MG63 (cell line): ENCODE measurements at regions not wholly inside any gene's neighbourhood (a gene's known extent, or its start where the extent isn't known, plus 50 kb on each side); places are given as distances from the start of the nearest gene placed in this dataset.
"Not testable (repeated sequence)": the region's sequence is repeated elsewhere in the genome, so short reads cannot be mapped to it uniquely, and the experiment has no call there.

Experiments used
- DNase-seq: peaks from one replicate; pipeline ENCODE4 v3.0.0-alpha.2; 2020
- H3K27me3 ChIP-seq: fragments of 250-450 bp; sonication (Bioruptor Pico); 2 replicates; pipeline ENCODE4 v1.5.1; 2020; ENCODE audit warnings: mild to moderate bottlenecking, moderate library complexity
- H3K36me3 ChIP-seq: fragments of 250-450 bp; sonication (Bioruptor Pico); 2 replicates; pipeline ENCODE4 v1.5.1; 2020; ENCODE audit warnings: mild to moderate bottlenecking, moderate library complexity
- H3K4me3 ChIP-seq: fragments of 250-450 bp; sonication (Bioruptor Pico); 2 replicates; pipeline ENCODE4 v1.5.1; 2020; ENCODE audit warnings: mild to moderate bottlenecking, moderate library complexity
- H3K9me3 ChIP-seq: fragments of 250-450 bp; sonication (Bioruptor Pico); 2 replicates; pipeline ENCODE4 v1.5.1; 2020; ENCODE audit warnings: mild to moderate bottlenecking, moderate library complexity

DNA sequence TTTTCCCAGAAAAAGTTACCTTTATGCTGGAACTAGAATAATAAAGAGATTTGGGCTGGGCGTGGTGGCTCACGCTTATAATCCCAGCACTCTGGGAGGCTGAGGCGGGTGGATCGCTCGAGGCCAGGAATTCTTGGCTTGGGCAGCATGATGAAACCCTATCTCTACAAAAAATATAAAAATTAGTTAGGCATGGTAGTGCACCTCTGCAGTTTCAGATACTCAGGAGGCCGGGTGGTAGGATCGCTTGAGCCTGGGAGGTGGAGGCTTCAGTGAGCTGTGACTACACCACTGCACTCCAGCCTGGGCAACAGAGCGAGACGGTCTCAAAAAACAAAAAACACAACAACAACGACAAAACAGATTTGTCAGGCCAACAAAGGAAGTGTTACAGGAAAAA lies 119.3 kb upstream of the OR9Q1 start:
- Histone ChIP-seq H3K9me3 (no peaks in the 10 kb centered on the region; the same call in 1 of the 2 replicates), H3K36me3 (no peaks in the 10 kb centered on the region), H3K4me3 (peak overlapping the region; percentile 39), H3K27me3 (no peaks in the 10 kb centered on the region)
- DNase-seq = peak; percentile 28

DNA sequence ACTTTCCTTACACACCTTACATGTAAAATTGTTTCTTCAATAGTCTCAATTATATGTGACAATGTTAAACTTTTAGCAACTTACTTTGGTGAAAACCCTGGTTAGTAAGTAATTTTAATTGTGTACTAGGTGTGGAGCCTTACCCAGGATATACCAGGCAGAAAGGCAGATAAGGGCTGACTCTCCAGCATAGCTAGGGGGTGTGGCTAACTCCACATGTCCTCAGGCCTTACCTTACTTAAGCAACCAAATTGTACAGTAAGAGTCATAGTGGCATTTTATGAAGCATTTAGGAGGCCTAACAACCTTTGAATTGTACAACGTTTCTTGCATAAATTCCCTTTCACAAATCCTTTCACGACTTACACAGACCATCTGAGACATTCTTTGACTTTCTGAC lies 118.2 kb upstream of the OR9Q1 start:
- no peak for DNase-seq
- Histone ChIP-seq H3K9me3 (no peaks in the 10 kb centered on the region; the same call in 1 of the 2 replicates), H3K4me3 (no peak overlapping the region), H3K36me3 (no peaks in the 10 kb centered on the region), H3K27me3 (no peaks in the 10 kb centered on the region)

GRCh38 chr11:57908399-57908798 lies 115.3 kb upstream of the OR9Q1 start:
- not testable (repeated sequence) for DNase-seq, H3K27me3 ChIP-seq, H3K4me3 ChIP-seq, H3K36me3 ChIP-seq, H3K9me3 ChIP-seq

DNA sequence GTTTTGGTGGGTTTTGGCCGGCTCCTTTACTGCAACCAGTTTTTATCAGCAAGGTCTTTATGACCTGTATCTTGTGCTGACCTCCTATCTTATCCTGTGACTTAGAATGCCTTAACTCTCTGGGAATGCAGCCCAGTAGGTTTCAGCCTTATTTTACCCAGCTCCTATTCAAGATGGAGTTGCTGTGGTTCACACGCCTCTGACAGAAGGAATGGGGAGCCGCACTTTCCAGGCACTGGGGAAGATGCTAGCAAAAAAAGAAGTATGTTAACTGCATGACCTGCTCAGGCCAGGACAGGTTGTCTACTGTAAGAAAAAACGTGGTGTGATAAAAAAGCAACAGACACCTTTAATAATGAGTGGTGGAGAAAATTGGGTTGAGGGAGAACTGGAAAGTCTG lies 112.2 kb upstream of the OR9Q1 start:
- H3K27me3 ChIP-seq, H3K36me3 ChIP-seq, H3K9me3 ChIP-seq, H3K4me3 ChIP-seq, DNase-seq: not testable (repeated sequence)

GRCh38 chr11:57913715-57914704 lies 109.7 kb upstream of the OR9Q1 start:
- no peaks in the 10 kb centered on the region for H3K9me3 ChIP-seq
- no peaks in the 10 kb centered on the region for H3K36me3 ChIP-seq
- DNase-seq = no peak

DNA sequence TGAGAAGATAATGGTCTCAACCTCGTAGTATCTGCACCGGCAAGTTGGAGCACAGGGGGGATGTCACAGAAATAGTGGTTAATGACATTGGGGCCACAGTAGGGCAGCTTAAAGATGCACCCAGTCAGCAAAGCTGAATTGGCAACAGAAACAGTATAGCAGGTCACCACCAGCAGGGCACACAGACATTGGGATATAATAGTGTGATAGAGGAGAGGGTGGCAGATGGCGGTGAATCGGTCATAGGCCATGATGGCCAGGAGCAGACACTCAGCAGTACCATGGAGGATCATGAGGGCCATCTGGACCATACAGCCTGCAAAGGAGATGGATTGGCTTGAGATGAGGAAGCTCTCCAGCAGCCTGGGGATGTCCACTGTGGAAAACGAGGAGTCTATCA lies 106.0 kb upstream of the OR9Q1 start:
- H3K36me3 ChIP-seq = no peaks in the 10 kb centered on the region
- no peak overlapping the region for H3K4me3 ChIP-seq
- H3K9me3 ChIP-seq = no peaks in the 10 kb centered on the region
- no peak for DNase-seq
- no peaks in the 10 kb centered on the region for H3K27me3 ChIP-seq

More at GRCh38 chr11:57913715-57914704, 109.7 kb upstream of the OR9Q1 start:
- Histone ChIP-seq H3K27me3 (no peaks in the 10 kb centered on the region), H3K4me3 (no peak overlapping the region)

DNA sequence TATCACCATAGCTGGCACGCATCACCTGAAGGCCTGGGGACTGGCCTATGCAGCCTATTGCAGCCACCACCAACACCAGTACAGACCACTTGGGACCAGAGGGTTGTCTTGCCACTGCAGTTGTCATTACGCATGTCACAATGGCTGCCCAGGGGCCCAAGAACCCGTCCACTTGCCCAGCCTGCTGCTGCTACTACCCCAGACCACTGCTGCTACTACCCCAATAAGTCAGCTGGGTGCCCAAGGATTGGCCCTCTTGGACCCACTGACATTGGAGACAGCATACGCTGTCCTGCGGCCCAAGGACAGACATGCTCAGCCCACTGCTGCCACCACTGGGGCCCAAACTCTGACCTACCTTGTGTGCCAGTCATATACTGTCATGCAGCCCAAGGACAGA lies 102.7 kb upstream of the OR9Q1 start:
- Histone ChIP-seq H3K4me3 (no peak overlapping the region), H3K36me3 (no peaks in the 10 kb centered on the region), H3K27me3 (no peaks in the 10 kb centered on the region), H3K9me3 (no peaks in the 10 kb centered on the region)
- DNase-seq = no peak

- DNase-seq = no peak
- Histone ChIP-seq H3K27me3 (0 out of 2 replicates have a peak, but pooled peaks cover 2% of the 10 kb centered on the region), H3K4me3 (no peak overlapping the region), H3K9me3 (no peaks in the 10 kb centered on the region), H3K36me3 (no peaks in the 10 kb centered on the region)
Measured at GRCh38 chr11:57932105-57932504, 91.6 kb upstream of the OR9Q1 start.

DNA sequence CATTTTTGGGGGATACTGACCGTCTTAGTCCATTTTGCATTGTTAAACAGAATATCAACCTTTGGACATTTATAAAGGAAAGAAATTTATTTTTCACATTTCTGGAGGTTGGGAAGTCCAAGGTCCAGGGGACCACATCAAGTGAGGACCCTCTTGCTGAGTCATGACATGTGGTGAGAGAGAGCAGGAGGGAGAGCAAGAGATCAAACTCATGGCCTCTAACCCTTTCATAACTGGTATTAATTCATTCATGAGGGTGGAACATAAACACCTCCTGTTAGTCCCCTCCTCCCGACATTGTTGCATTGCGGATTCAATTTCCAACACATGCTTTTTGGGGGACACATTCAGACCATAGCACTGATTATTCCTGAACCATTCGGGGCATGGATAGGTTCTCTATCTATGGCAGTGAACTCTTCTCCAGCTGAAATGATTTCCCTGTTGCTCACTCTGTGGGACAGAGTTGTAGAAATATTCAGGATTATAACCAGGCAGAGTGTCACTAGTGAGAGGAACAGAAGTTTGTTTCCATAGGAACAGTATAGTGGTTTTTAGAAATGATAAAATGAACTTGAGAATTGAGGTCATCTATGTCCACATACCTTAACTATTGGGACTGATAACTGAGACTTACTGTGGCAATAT lies 88.2 kb upstream of the OR9Q1 start:
- DNase-seq = no peak
- H3K36me3 ChIP-seq = no peaks in the 10 kb centered on the region
- no peaks in the 10 kb centered on the region for H3K27me3 ChIP-seq
- H3K4me3 ChIP-seq = no peak overlapping the region
- no peaks in the 10 kb centered on the region for H3K9me3 ChIP-seq

GRCh38 chr11:57936050-57936418 lies 87.6 kb upstream of the OR9Q1 start:
- Histone ChIP-seq H3K36me3 (no peaks in the 10 kb centered on the region), H3K4me3 (no peak overlapping the region), H3K9me3 (no peaks in the 10 kb centered on the region), H3K27me3 (no peaks in the 10 kb centered on the region)
- DNase-seq = no peak

DNA sequence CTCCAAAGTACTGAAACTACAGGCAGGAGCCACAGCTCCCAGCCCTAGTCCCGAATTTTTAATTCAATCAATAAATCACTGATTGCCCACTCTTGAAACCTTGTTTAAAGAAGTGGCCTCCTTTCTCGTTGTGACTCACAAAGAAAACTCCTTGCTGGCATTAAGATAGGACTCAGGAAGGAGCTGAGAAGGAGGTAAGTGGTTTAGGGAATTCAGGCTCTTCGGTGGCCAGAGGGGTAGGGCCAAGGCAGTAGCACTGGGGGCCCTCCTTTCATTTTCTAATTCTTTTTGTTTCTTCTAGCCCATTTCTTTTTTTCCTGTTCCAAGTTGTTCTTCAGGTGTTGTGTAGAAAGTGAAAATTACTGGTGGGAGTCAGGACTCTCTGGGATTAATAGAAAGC lies 86.2 kb upstream of the OR9Q1 start:
- Histone ChIP-seq H3K4me3 (no peak overlapping the region), H3K9me3 (no peaks in the 10 kb centered on the region), H3K27me3 (no peaks in the 10 kb centered on the region), H3K36me3 (no peaks in the 10 kb centered on the region)
- DNase-seq = no peak

DNA sequence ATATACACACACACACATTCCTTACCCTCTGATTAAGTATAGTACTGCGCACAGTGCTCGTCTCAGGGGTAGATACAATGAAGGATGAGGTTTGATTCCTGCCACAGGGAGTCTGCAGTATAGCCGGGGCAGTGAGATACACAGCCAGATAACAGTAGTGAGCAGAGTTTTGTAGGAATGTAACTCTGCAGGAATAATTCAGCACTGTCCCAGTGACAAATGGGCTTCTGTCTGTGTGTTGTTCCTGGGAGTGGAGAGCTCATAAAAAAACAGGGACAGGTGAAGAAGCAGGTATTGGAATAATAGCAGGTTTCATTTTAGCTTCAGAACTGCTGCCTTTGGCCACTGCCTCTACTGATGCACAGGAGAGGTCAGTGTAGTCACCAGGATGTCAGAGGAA lies 85.3 kb upstream of the OR9Q1 start:
- no peaks in the 10 kb centered on the region for H3K36me3 ChIP-seq
- H3K27me3 ChIP-seq = no peaks in the 10 kb centered on the region
- H3K4me3 ChIP-seq = no peak overlapping the region
- no peak for DNase-seq
- H3K9me3 ChIP-seq = no peaks in the 10 kb centered on the region

DNA sequence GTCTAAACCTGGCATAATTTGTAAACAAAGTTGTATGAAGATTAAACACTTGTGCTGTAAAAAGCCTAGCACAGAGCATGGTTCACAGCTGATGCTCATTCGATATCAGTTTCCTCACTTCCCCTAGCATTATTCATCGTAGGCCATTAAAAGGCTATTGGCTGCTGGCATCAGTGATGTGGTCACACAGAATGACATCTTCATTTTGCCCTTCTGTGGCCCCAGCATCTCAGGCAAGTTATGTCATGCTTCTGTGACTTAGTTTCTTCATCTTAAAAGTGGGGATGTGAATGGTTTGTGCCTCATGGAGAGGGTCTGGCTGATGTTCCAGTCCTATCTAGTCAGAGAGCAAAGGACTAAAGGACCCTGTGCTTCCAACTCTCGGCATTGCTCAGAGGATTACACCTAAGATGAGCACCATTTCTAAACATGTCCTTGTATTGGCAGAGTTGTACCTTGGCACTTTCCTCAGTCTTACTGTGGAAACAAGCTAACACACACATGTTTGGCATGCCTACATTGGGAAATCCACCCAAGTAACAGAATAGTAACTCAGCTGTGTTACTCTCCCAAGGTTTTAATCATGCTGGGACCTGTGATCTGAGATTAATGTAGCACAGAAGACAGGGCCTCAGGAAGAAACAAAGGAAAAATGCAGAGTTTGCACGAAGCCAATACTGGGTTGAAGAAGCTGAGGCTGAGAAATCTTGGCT lies 83.5 kb upstream of the OR9Q1 start:
- Histone ChIP-seq H3K4me3 (no peak overlapping the region), H3K27me3 (no peaks in the 10 kb centered on the region), H3K36me3 (no peaks in the 10 kb centered on the region), H3K9me3 (no peaks in the 10 kb centered on the region)
- no peak for DNase-seq

- H3K9me3 ChIP-seq = no peaks in the 10 kb centered on the region
- DNase-seq = no peak
- H3K27me3 ChIP-seq = no peaks in the 10 kb centered on the region
- no peaks in the 10 kb centered on the region for H3K36me3 ChIP-seq
- no peak overlapping the region for H3K4me3 ChIP-seq
Measured at GRCh38 chr11:57941875-57942274, 81.8 kb upstream of the OR9Q1 start.

DNA sequence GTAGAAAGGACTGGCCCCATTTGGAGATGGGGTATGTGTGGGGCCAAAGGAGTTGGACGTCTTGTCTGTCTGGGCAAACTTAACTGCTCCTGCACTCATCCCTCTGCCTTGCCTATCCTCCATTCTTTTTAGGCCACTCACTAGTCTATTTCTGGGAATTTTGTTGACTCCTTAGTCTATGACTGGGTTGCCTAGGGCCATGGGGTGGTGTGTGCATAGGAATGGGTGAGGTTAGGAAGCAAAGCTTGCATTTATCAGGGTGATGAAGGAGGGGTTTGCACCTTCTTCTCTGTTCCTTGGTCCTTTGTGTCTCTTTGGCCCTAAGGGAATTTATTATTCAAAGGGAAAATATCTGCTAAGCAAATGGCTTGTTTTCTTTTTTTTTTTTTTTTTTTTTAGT lies 80.9 kb upstream of the OR9Q1 start:
- DNase-seq = no peak
- no peaks in the 10 kb centered on the region for H3K9me3 ChIP-seq
- no peak overlapping the region for H3K4me3 ChIP-seq
- H3K27me3 ChIP-seq = no peaks in the 10 kb centered on the region
- no peaks in the 10 kb centered on the region for H3K36me3 ChIP-seq

DNA sequence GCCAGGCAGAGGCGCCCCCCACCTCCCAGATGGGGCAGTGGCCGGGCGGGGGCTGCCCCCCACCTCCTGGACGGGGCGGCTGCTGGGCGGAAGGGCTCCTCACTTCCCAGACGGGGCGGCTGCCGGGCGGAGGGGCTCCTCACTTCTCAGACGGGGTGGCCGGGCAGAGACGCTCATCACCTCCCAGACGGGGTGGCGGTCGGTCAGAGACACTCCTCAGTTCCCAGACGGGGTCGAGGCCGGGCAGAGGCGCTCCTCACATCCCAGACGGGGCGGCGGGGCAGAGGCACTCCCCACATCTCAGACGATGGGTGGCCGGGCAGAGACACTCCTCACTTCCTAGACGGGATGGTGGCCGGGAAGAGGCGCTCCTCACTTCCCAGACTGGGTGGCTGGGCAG lies 79.9 kb upstream of the OR9Q1 start:
- H3K4me3 ChIP-seq, H3K9me3 ChIP-seq, H3K27me3 ChIP-seq: not testable (repeated sequence)

GRCh38 chr11:57946628-57947027 lies 77.1 kb upstream of the OR9Q1 start:
- Histone ChIP-seq H3K27me3 (no peaks in the 10 kb centered on the region), H3K9me3 (no peaks in the 10 kb centered on the region), H3K4me3 (no peak overlapping the region), H3K36me3 (no peaks in the 10 kb centered on the region)
- no peak for DNase-seq

More for the DNA sequence above, 79.9 kb upstream of the OR9Q1 start:
- H3K36me3 ChIP-seq, DNase-seq: not testable (repeated sequence)
